ENCODE measurements at regions not wholly inside any gene's neighbourhood (a gene's known extent, or its start where the extent isn't known, plus 50 kb on each side); places are given as distances from the start of the nearest gene placed in this dataset.

DNA sequence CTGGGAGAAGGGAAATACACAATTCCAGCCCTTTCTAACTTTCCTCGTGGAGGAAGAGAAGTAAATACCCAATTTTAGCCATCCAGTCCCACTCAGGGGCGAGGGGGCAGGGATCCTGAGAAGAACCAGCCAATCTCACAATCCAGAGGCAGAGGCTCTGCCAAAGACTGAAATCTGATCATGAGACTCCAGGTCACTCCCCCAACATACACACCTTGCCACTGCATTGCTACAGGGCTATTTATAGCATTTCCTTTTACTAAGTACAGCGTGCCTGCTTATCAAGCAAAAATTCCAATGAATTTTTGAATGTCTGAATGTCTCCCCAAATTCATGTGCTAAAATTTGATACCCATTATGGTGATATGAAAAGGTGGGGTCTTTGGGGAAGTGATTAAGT lies 1687.5 kb downstream of the EFNB2 start:
- H2BK15ac ChIP-seq (ENCODE audit: low read length): no peak overlapping the region
- no peaks in the 10 kb centered on the region for H3K36me3 ChIP-seq (replicated peaks in 1 of 2; ENCODE audit: control insufficient read depth in 2 of 2, insufficient read depth in 2 of 2, low read length in 2 of 2)
- H3K4me2 ChIP-seq (ENCODE audit: insufficient read depth, low read length, poor library complexity, severe bottlenecking): no peak overlapping the region
- H3K79me1 ChIP-seq (ENCODE audit: low read depth, low read length): no peaks in the 10 kb centered on the region
- H3K9ac ChIP-seq (ENCODE audit: low read depth, low read length, poor library complexity): no peak overlapping the region
- no peak overlapping the region for H3K27ac ChIP-seq (replicated peaks; ENCODE audit: low read length)
- no peak for DNase-seq (ENCODE audit: low spot score)
- H3K9me3 ChIP-seq (replicated peaks in 1 of 2; ENCODE audit: control insufficient read depth in 2 of 2, insufficient read depth in 1 of 2, low read depth in 1 of 2, low read length in 2 of 2): no peaks in the 10 kb centered on the region
- no peak overlapping the region for H2BK120ac ChIP-seq (ENCODE audit: low read depth, low read length)
- H3K18ac ChIP-seq (ENCODE audit: low read length): no peak overlapping the region
- no peak overlapping the region for H2BK5ac ChIP-seq (ENCODE audit: low read length)
- no peak overlapping the region for H4K8ac ChIP-seq (ENCODE audit: low read depth, low read length)
- no peak overlapping the region for H2AK5ac ChIP-seq (ENCODE audit: low read depth, low read length)
- H3K14ac ChIP-seq (ENCODE audit: low read length): no peak overlapping the region
- no peak overlapping the region for H3K4ac ChIP-seq (ENCODE audit: low read length)
- H3K4me3 ChIP-seq (ENCODE audit: low read length in 2 of 2): no peak overlapping the region
- H2BK12ac ChIP-seq (ENCODE audit: low read length): no peak overlapping the region
- WGBS, 2 donors (ENCODE audit: extremely low coverage in 2 of 2, insufficient read length in 2 of 2, insufficient replicate concordance in 1 of 2): no CpG with 5 or more reads among the region's 3 CpGs
- no peak overlapping the region for H3K23ac ChIP-seq (ENCODE audit: low read depth, low read length, poor library complexity)
- no peaks in the 10 kb centered on the region for H3K4me1 ChIP-seq (ENCODE audit: control insufficient read depth in 2 of 2, insufficient read depth in 1 of 2, low read depth in 1 of 2, low read length in 2 of 2)
- H4K91ac ChIP-seq (ENCODE audit: low read depth, low read length, poor library complexity): no peak overlapping the region
- no peak overlapping the region for H2AFZ ChIP-seq (ENCODE audit: low read length)
- no peaks in the 10 kb centered on the region for H3K27me3 ChIP-seq (ENCODE audit: control insufficient read depth in 3 of 3, insufficient read depth in 3 of 3, low read depth in 1 of 3, low read length in 3 of 3)

DNA sequence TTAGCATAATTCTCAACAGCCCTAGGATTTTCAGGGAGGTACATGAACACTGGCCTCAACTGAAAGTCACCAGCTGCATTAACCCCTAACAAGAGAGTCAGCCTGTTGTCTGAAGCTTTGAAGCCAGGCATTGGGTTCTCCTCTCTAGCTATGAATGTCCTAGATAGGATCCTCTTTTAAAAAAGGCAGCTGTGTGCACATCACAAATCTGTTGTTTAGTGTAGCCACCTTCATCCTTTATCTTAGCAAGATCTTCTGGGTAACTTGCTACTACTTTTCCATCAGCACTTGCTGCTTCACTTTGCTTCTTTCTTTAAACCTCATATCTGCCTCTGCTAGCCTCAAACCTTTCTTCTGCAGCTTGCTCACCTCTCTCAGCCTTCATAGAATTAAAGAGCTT lies 1692.1 kb downstream of the EFNB2 start:
- H3K4me2 ChIP-seq (ENCODE audit: insufficient read depth, low read length, poor library complexity, severe bottlenecking): no peak overlapping the region
- H2BK5ac ChIP-seq (ENCODE audit: low read length): no peak overlapping the region
- H3K9ac ChIP-seq (ENCODE audit: low read depth, low read length, poor library complexity): no peak overlapping the region

DNA sequence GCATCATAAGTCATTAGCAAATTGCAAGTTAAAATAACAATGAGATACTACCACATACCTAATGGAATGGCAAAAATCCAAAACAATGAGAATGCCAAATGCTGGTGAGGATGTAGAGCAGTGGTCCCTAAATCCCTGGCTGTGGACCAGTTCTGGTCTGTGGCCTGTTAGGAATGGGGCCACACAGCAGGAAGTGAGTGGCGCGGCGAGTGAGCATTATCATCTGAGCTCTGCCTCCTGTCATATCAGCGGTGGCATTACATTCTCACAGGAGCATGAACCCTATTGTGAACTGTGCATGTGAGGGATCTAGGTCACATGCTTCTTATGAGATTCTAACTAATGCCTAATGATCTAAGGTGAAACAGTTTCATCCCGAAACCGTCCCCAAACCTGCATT lies 1694.4 kb downstream of the EFNB2 start:
- Histone ChIP-seq H3K36me3 (replicated peaks in 1 of 2; ENCODE audit: control insufficient read depth in 2 of 2, insufficient read depth in 2 of 2, low read length in 2 of 2) (no peaks in the 10 kb centered on the region), H2BK15ac (ENCODE audit: low read length) (no peak overlapping the region), H3K4me3 (ENCODE audit: low read length in 2 of 2) (no peak overlapping the region), H2BK5ac (ENCODE audit: low read length) (no peak overlapping the region), H3K27me3 (ENCODE audit: control insufficient read depth in 3 of 3, insufficient read depth in 3 of 3, low read depth in 1 of 3, low read length in 3 of 3) (no peaks in the 10 kb centered on the region), H2AK5ac (ENCODE audit: low read depth, low read length) (no peak overlapping the region), H3K4ac (ENCODE audit: low read length) (no peak overlapping the region), H3K27ac (replicated peaks; ENCODE audit: low read length) (no peak overlapping the region), H2BK120ac (ENCODE audit: low read depth, low read length) (no peak overlapping the region), H4K8ac (ENCODE audit: low read depth, low read length) (no peak overlapping the region), H3K4me2 (ENCODE audit: insufficient read depth, low read length, poor library complexity, severe bottlenecking) (no peak overlapping the region), H3K9me3 (replicated peaks in 1 of 2; ENCODE audit: control insufficient read depth in 2 of 2, insufficient read depth in 1 of 2, low read depth in 1 of 2, low read length in 2 of 2) (no peaks in the 10 kb centered on the region), H3K4me1 (ENCODE audit: control insufficient read depth in 2 of 2, insufficient read depth in 1 of 2, low read depth in 1 of 2, low read length in 2 of 2) (no peaks in the 10 kb centered on the region), H3K14ac (ENCODE audit: low read length) (no peak overlapping the region), H2BK12ac (ENCODE audit: low read length) (no peak overlapping the region), H3K79me1 (ENCODE audit: low read depth, low read length) (peaks cover 2% of the 10 kb centered on the region), H4K91ac (ENCODE audit: low read depth, low read length, poor library complexity) (no peak overlapping the region), H2AFZ (ENCODE audit: low read length) (no peak overlapping the region), H3K9ac (ENCODE audit: low read depth, low read length, poor library complexity) (no peak overlapping the region), H3K18ac (ENCODE audit: low read length) (no peak overlapping the region), H3K23ac (ENCODE audit: low read depth, low read length, poor library complexity) (no peak overlapping the region)
- no peak for DNase-seq (ENCODE audit: low spot score)
- WGBS, 2 donors (ENCODE audit: extremely low coverage in 2 of 2, insufficient read length in 2 of 2, insufficient replicate concordance in 1 of 2): no CpG with 5 or more reads among the region's 6 CpGs

More for the DNA sequence above, 1692.1 kb downstream of the EFNB2 start:
- Histone ChIP-seq H2AK5ac (ENCODE audit: low read depth, low read length) (no peak overlapping the region), H4K91ac (ENCODE audit: low read depth, low read length, poor library complexity) (no peak overlapping the region), H2BK12ac (ENCODE audit: low read length) (no peak overlapping the region), H3K23ac (ENCODE audit: low read depth, low read length, poor library complexity) (no peak overlapping the region), H3K79me1 (ENCODE audit: low read depth, low read length) (peaks cover 2% of the 10 kb centered on the region), H3K4me3 (ENCODE audit: low read length in 2 of 2) (no peak overlapping the region), H2BK15ac (ENCODE audit: low read length) (no peak overlapping the region), H3K14ac (ENCODE audit: low read length) (no peak overlapping the region), H3K4me1 (ENCODE audit: control insufficient read depth in 2 of 2, insufficient read depth in 1 of 2, low read depth in 1 of 2, low read length in 2 of 2) (no peaks in the 10 kb centered on the region), H3K18ac (ENCODE audit: low read length) (no peak overlapping the region), H2BK120ac (ENCODE audit: low read depth, low read length) (no peak overlapping the region), H4K8ac (ENCODE audit: low read depth, low read length) (no peak overlapping the region), H3K27me3 (ENCODE audit: control insufficient read depth in 3 of 3, insufficient read depth in 3 of 3, low read depth in 1 of 3, low read length in 3 of 3) (no peaks in the 10 kb centered on the region), H3K36me3 (replicated peaks in 1 of 2; ENCODE audit: control insufficient read depth in 2 of 2, insufficient read depth in 2 of 2, low read length in 2 of 2) (no peaks in the 10 kb centered on the region), H2AFZ (ENCODE audit: low read length) (no peak overlapping the region), H3K4ac (ENCODE audit: low read length) (no peak overlapping the region), H3K9me3 (replicated peaks in 1 of 2; ENCODE audit: control insufficient read depth in 2 of 2, insufficient read depth in 1 of 2, low read depth in 1 of 2, low read length in 2 of 2) (no peaks in the 10 kb centered on the region), H3K27ac (replicated peaks; ENCODE audit: low read length) (no peak overlapping the region)
- no peak for DNase-seq (ENCODE audit: low spot score)

DNA sequence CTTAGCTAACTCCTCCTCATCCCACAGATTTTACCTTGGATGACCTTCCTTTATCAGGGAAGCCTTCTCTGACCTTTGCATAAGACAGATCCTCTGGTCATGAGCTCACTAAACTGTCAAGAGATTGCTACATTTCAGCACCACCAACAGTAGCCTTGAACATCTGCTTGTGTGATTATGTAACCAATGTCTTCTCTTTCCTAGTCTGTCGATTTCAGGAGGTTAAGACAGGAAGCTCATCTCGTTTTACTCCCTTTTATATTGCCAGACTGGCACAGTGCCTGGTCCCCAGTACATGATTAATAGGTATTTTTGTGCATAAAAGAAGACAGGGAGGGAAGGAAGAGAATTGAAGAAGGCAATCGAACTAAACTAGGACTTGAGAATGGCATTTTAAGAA lies 1697.7 kb downstream of the EFNB2 start:
- Histone ChIP-seq H3K4ac (ENCODE audit: low read length) (no peak overlapping the region), H3K4me3 (ENCODE audit: low read length in 2 of 2) (no peak overlapping the region), H3K36me3 (replicated peaks in 1 of 2; ENCODE audit: control insufficient read depth in 2 of 2, insufficient read depth in 2 of 2, low read length in 2 of 2) (no peaks in the 10 kb centered on the region), H3K9ac (ENCODE audit: low read depth, low read length, poor library complexity) (no peak overlapping the region), H3K27ac (replicated peaks; ENCODE audit: low read length) (no peak overlapping the region), H2BK120ac (ENCODE audit: low read depth, low read length) (no peak overlapping the region), H3K4me1 (ENCODE audit: control insufficient read depth in 2 of 2, insufficient read depth in 1 of 2, low read depth in 1 of 2, low read length in 2 of 2) (no peaks in the 10 kb centered on the region), H3K27me3 (ENCODE audit: control insufficient read depth in 3 of 3, insufficient read depth in 3 of 3, low read depth in 1 of 3, low read length in 3 of 3) (no peaks in the 10 kb centered on the region), H3K79me1 (ENCODE audit: low read depth, low read length) (peaks cover 2% of the 10 kb centered on the region), H3K4me2 (ENCODE audit: insufficient read depth, low read length, poor library complexity, severe bottlenecking) (no peak overlapping the region), H2BK15ac (ENCODE audit: low read length) (no peak overlapping the region), H3K9me3 (replicated peaks in 1 of 2; ENCODE audit: control insufficient read depth in 2 of 2, insufficient read depth in 1 of 2, low read depth in 1 of 2, low read length in 2 of 2) (no peaks in the 10 kb centered on the region), H4K8ac (ENCODE audit: low read depth, low read length) (no peak overlapping the region), H3K23ac (ENCODE audit: low read depth, low read length, poor library complexity) (no peak overlapping the region), H4K91ac (ENCODE audit: low read depth, low read length, poor library complexity) (no peak overlapping the region), H2AK5ac (ENCODE audit: low read depth, low read length) (no peak overlapping the region), H3K14ac (ENCODE audit: low read length) (no peak overlapping the region), H2AFZ (ENCODE audit: low read length) (no peak overlapping the region), H2BK12ac (ENCODE audit: low read length) (no peak overlapping the region), H2BK5ac (ENCODE audit: low read length) (no peak overlapping the region), H3K18ac (ENCODE audit: low read length) (no peak overlapping the region)
- no peak for DNase-seq (ENCODE audit: low spot score)
- no CpG with 5 or more reads among the region's 3 CpGs for WGBS, 2 donors (ENCODE audit: extremely low coverage in 2 of 2, insufficient read length in 2 of 2, insufficient replicate concordance in 1 of 2)

All from neuronal stem cell (in vitro differentiated cells).